ENCODE measurements at regions not wholly inside any gene's neighbourhood (a gene's known extent, or its start where the extent isn't known, plus 50 kb on each side); places are given as distances from the start of the nearest gene placed in this dataset.

DNA sequence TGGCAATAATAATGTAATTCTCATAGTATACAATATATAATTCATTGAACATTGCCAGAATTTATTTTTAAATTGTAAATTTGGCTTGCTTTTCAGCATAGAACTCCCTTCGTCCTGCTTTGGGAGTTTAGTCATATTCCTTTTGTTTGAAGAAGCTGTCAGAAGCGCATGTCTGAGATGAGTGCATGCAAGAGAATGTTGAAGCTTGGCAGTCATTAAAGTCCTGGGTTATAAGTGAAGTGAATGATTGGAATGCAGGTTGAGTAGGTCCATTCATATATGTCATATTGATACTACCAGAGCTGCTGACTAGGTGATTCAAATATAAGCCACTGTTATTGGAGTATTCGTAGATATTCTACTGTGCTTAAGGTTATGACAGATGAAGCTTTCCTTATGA lies 243.6 kb upstream of the MDFIC2 start:
- Histone ChIP-seq H3K9ac (ENCODE audit: low read depth, low read length) (no peak overlapping the region), H3K27me3 (ENCODE audit: insufficient read depth, low read length, poor library complexity) (peaks cover 9% of the 10 kb centered on the region), H4K20me1 (ENCODE audit: insufficient read depth, low read length) (no peaks in the 10 kb centered on the region), H2AFZ (ENCODE audit: low read depth, low read length) (no peak overlapping the region), H3K27ac (ENCODE audit: low read length) (no peak overlapping the region), H3K79me2 (ENCODE audit: insufficient read depth, low read length) (no peaks in the 10 kb centered on the region), H3K4me2 (ENCODE audit: insufficient read depth, low read length) (no peak overlapping the region), H3K36me3 (ENCODE audit: insufficient read depth, low read length) (no peaks in the 10 kb centered on the region), H3K9me3 (ENCODE audit: insufficient read depth, low read length, severe bottlenecking) (no peaks in the 10 kb centered on the region), H3K4me3 (ENCODE audit: low read depth in 1 of 2, low read length in 2 of 2) (no peak overlapping the region), H3K4me1 (ENCODE audit: insufficient read depth, low read length) (no peaks in the 10 kb centered on the region)
- ATAC-seq (ENCODE audit: insufficient read depth, low read depth) (no peak), DNase-seq (no peak)
- TF ChIP-seq CTCF (IDR thresholded peaks at IDR 0.05; ENCODE audit: borderline replicate concordance, extremely low read depth, low read length, poor library complexity, severe bottlenecking) (no peak), EZH2 (IDR thresholded peaks at IDR 0.05; ENCODE audit: borderline replicate concordance, low read depth, low read length, severe bottlenecking) (no peak)

DNA sequence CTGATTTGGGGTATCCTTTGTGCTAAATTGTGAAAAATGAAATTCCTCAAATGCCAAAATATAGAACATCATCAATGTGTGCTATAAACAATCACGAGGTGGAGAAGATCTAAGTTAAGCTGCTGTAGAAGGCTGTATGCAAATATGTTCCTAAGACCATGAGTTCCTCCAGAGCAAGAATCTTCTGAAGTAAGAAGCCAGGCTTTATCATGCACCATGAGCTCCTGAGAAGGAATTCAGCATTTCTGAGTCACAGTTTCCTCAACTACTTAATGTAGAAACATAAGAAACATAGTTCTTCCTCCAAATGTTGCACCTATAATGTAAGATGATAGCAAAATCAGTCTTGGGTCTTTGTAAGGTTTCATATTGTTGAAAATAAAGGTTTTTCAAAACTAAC lies 241.7 kb upstream of the MDFIC2 start:
- Histone ChIP-seq H3K4me3 (ENCODE audit: low read depth in 1 of 2, low read length in 2 of 2) (no peak overlapping the region), H3K27ac (ENCODE audit: low read length) (no peak overlapping the region), H3K4me2 (ENCODE audit: insufficient read depth, low read length) (no peak overlapping the region), H3K9ac (ENCODE audit: low read depth, low read length) (no peak overlapping the region), H3K4me1 (ENCODE audit: insufficient read depth, low read length) (no peaks in the 10 kb centered on the region), H3K27me3 (ENCODE audit: insufficient read depth, low read length, poor library complexity) (peaks cover 6% of the 10 kb centered on the region), H3K79me2 (ENCODE audit: insufficient read depth, low read length) (no peaks in the 10 kb centered on the region), H2AFZ (ENCODE audit: low read depth, low read length) (no peak overlapping the region), H3K9me3 (ENCODE audit: insufficient read depth, low read length, severe bottlenecking) (no peaks in the 10 kb centered on the region), H4K20me1 (ENCODE audit: insufficient read depth, low read length) (no peaks in the 10 kb centered on the region), H3K36me3 (ENCODE audit: insufficient read depth, low read length) (no peaks in the 10 kb centered on the region)
- no peak for DNase-seq
- no peak for ATAC-seq (ENCODE audit: insufficient read depth, low read depth)
- TF ChIP-seq CTCF (IDR thresholded peaks at IDR 0.05; ENCODE audit: borderline replicate concordance, extremely low read depth, low read length, poor library complexity, severe bottlenecking) = no peak
- TF ChIP-seq EZH2 (IDR thresholded peaks at IDR 0.05; ENCODE audit: borderline replicate concordance, low read depth, low read length, severe bottlenecking) = no peak

DNA sequence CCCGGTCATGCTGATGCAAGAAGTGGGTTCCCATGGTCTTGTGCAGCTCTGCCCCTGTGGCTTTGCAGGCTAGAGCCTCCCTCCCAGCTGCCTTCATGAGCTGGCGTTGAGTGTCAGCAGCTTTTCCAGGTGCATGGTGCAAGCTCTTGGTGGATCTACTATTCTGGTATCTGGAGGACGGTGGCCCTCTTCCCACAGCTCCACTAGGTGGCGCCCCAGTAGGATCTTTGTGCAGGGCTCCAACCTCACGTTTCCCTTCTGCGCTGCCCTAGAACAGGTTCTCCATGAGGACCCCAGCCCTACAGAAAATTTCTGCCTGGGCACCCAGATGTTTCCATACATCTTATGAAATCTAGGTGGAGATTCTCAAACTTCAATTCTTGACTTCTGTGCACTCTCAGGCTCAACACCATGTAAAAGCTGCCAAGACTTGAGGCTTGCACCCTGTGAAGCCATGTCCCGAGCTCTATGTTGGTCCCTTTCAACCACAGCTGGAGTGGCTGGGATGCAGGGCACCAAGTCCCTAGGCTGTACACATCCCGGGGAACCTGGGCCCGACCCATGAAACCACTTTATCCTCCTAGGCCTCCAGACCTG lies 238.4 kb upstream of the MDFIC2 start:
- Histone ChIP-seq H3K27ac (ENCODE audit: low read length) (no peak overlapping the region), H3K36me3 (ENCODE audit: insufficient read depth, low read length) (no peaks in the 10 kb centered on the region), H3K4me2 (ENCODE audit: insufficient read depth, low read length) (no peak overlapping the region), H2AFZ (ENCODE audit: low read depth, low read length) (no peak overlapping the region), H3K4me1 (ENCODE audit: insufficient read depth, low read length) (no peaks in the 10 kb centered on the region), H3K4me3 (ENCODE audit: low read depth in 1 of 2, low read length in 2 of 2) (no peak overlapping the region), H3K9ac (ENCODE audit: low read depth, low read length) (no peak overlapping the region), H3K9me3 (ENCODE audit: insufficient read depth, low read length, severe bottlenecking) (no peaks in the 10 kb centered on the region), H4K20me1 (ENCODE audit: insufficient read depth, low read length) (no peaks in the 10 kb centered on the region), H3K27me3 (ENCODE audit: insufficient read depth, low read length, poor library complexity) (peaks cover 3% of the 10 kb centered on the region), H3K79me2 (ENCODE audit: insufficient read depth, low read length) (no peaks in the 10 kb centered on the region)
- TF ChIP-seq CTCF (IDR thresholded peaks at IDR 0.05; ENCODE audit: borderline replicate concordance, extremely low read depth, low read length, poor library complexity, severe bottlenecking) (peak; percentile 85), EZH2 (IDR thresholded peaks at IDR 0.05; ENCODE audit: borderline replicate concordance, low read depth, low read length, severe bottlenecking) (no peak)
- peak; percentile 71 for DNase-seq
- peak; percentile 100 for ATAC-seq (ENCODE audit: insufficient read depth, low read depth)
